Kidney (tissue), 13 donors: ENCODE measurements at regions not wholly inside any gene's neighbourhood (a gene's known extent, or its start where the extent isn't known, plus 50 kb on each side); places are given as distances from the start of the nearest gene placed in this dataset.
A peak's percentile ranks its signal among the peaks of the same experiment; 100 is the strongest.

ENCODE experiments used
- DNase-seq, 5 donors: peaks; one replicate each; pipeline ENCODE4 v3.0.0-alpha.2; 2013 to 2020
- FAIRE-seq: peaks from 2 replicates; lab custom pipeline; 2012; peaks lifted over from hg19 to GRCh38; lab: Jason Lieb, UNC
- H3K27ac ChIP-seq, 2 donors: one replicate each; pipeline ENCODE4 v1.7.0; 2013; ENCODE audit warnings: low read depth in 2 of 2, low read length in 2 of 2, inconsistent platforms in 1 of 2
- H3K27me3 ChIP-seq: one replicate; pipeline ENCODE4 v1.7.1; 2013; ENCODE audit warnings: low read length, inconsistent platforms; ENCODE audit not compliant: control insufficient read depth, insufficient read depth
- H3K36me3 ChIP-seq, 3 donors: one replicate each; pipeline versions ENCODE4 v1.7.0 to v1.7.1; 2013; ENCODE audit warnings: low read length in 3 of 3, control low read depth in 1 of 3, inconsistent platforms in 1 of 3; ENCODE audit not compliant: insufficient read depth in 3 of 3, control insufficient read depth in 2 of 3
- H3K4me1 ChIP-seq, 3 donors: one replicate each; pipeline versions ENCODE4 v1.7.0 to v1.7.1; 2013; ENCODE audit warnings: low read length in 3 of 3, inconsistent platforms in 1 of 3, low read depth in 1 of 3; ENCODE audit not compliant: control insufficient read depth in 2 of 3, insufficient read depth in 2 of 3
- H3K4me3 ChIP-seq, 3 donors: one replicate each; pipeline versions ENCODE4 v1.7.0 to v1.8.1; 2013; ENCODE audit warnings: low read length in 3 of 3, control low read depth in 1 of 3, inconsistent platforms in 1 of 3
- H3K9ac ChIP-seq, 3 donors: one replicate each; pipeline versions ENCODE4 v1.7.0 to v1.7.1; 2013; ENCODE audit warnings: low read length in 3 of 3, control low read depth in 1 of 3, inconsistent platforms in 1 of 3
- H3K9me3 ChIP-seq, 3 donors: one replicate each; pipeline versions ENCODE4 v1.7.0 to v1.7.1; 2013; ENCODE audit warnings: low read length in 3 of 3, control low read depth in 1 of 3, inconsistent platforms in 1 of 3; ENCODE audit not compliant: control insufficient read depth in 2 of 3, insufficient read depth in 1 of 3
- CTCF ChIP-seq: IDR thresholded peaks from 3 replicates; pipeline ENCODE4 v1.5.1; 2012; ENCODE audit warnings: mild to moderate bottlenecking, moderate library complexity, borderline replicate concordance; ENCODE audit not compliant: insufficient read depth; ENCODE audit errors: extremely low read depth
- intact Hi-C: fragments of 100-400 bp; cut with DNase I; formaldehyde crosslinking; loops from one replicate; pipeline ENCODE4 v1.11.1; 2022
- donor health status: control.
- donor health status: control.
- donor health status: control.
- donor health status: control.
- donor health status: control.
- donor health status: DM: yes; HTN: yes; CAD: no.
- donor health status: Normal renal cell carcinoma (clear cell type).

- intact Hi-C loops: no loop called here
- Histone ChIP-seq H3K4me1 (peaks cover 0 to 5% (median 0%) of the 10 kb centered on the region in 3 donors), H3K36me3 (no peaks in the 10 kb centered on the region), H3K9ac (no peak overlapping the region), H3K27me3 (no peaks in the 10 kb centered on the region), H3K27ac (no peak overlapping the region), H3K9me3 (no peaks in the 10 kb centered on the region), H3K4me3 (no peak overlapping the region)
- no peak for TF ChIP-seq CTCF
- FAIRE-seq: no peak
- DNase-seq: no peak
Observed at GRCh38 chr1:115459161-115459560, 121.1 kb upstream of the NGF start.

- Histone ChIP-seq H3K27me3 (no peaks in the 10 kb centered on the region), H3K27ac (no peak overlapping the region), H3K36me3 (no peaks in the 10 kb centered on the region), H3K4me3 (no peak overlapping the region), H3K9ac (no peak overlapping the region), H3K9me3 (no peaks in the 10 kb centered on the region), H3K4me1 (peaks cover 0 to 5% (median 0%) of the 10 kb centered on the region in 3 donors)
- no peak for FAIRE-seq
- TF ChIP-seq CTCF: no peak
- intact Hi-C loops: no loop called here
- DNase-seq: no peak
Observed at GRCh38 chr1:115458426-115459114, 120.5 kb upstream of the NGF start.

GRCh38 chr1:115457289-115457688 is 119.2 kb upstream of the NGF start:
- DNase-seq (peak in 2 of 5 donors; percentile 29 to 65), FAIRE-seq (no peak)
- TF ChIP-seq CTCF: no peak
- Histone ChIP-seq H3K27me3 (no peaks in the 10 kb centered on the region), H3K27ac (no peak overlapping the region), H3K9ac (no peak overlapping the region), H3K9me3 (no peaks in the 10 kb centered on the region), H3K4me1 (peaks cover 0 to 5% (median 0%) of the 10 kb centered on the region in 3 donors), H3K36me3 (no peaks in the 10 kb centered on the region), H3K4me3 (no peak overlapping the region)
- intact Hi-C loops: no loop called here
